Activated CD8-positive, alpha-beta T cell treated with anti-CD3 and anti-CD28 coated beads for 36 hours (primary cell): ENCODE measurements at regions not wholly inside any gene's neighbourhood (a gene's known extent, or its start where the extent isn't known, plus 50 kb on each side); places are given as distances from the start of the nearest gene placed in this dataset.

ENCODE experiments used
- ATAC-seq: fragments of 200-7000 bp; cut with Tn5 transposase; one replicate; pipeline ENCODE4 v1.10.0; 2021; ENCODE audit warnings: mild to moderate bottlenecking, moderate library complexity
- CTCF ChIA-PET: fragments of 350-600 bp; sonication (Branson Sonifier 250); formaldehyde crosslinking; loops from one replicate; lab custom pipeline; 2021; ENCODE audit warnings: antibody characterized with exemption; lab: Charles Lee
- POLR2A ChIA-PET: fragments of 350-600 bp; sonication (Branson Sonifier 250); formaldehyde crosslinking; loops from one replicate; lab custom pipeline; 2021; ENCODE audit warnings: antibody characterized with exemption; lab: Charles Lee
- DNase-seq: peaks from one replicate; pipeline ENCODE4 v3.0.0-alpha.2; 2020
- H3K27ac Mint-ChIP-seq: one replicate; pipeline ENCODE4 v1.8.0; 2021; ENCODE audit warnings: mild to moderate bottlenecking, mixed read lengths
- H3K27me3 Mint-ChIP-seq: one replicate; pipeline ENCODE4 v1.8.0; 2021; ENCODE audit warnings: mixed read lengths
- H3K36me3 Mint-ChIP-seq: one replicate; pipeline ENCODE4 v1.8.0; 2021; ENCODE audit warnings: low read depth, mixed read lengths
- H3K4me1 Mint-ChIP-seq: one replicate; pipeline ENCODE4 v1.8.0; 2021; ENCODE audit warnings: low read depth, mixed read lengths
- H3K4me3 Mint-ChIP-seq: one replicate; pipeline ENCODE4 v1.8.0; 2021; ENCODE audit warnings: mild to moderate bottlenecking, moderate library complexity, mixed read lengths
- H3K9me3 Mint-ChIP-seq: one replicate; pipeline ENCODE4 v1.8.0; 2021; ENCODE audit warnings: mixed read lengths
- CTCF ChIP-seq: fragments of 200-600 bp; IDR thresholded peaks from one replicate; pipeline ENCODE4 v1.8.0; 2022; ENCODE audit warnings: antibody characterized with exemption, mild to moderate bottlenecking
- intact Hi-C: fragments of 100-400 bp; cut with micrococcal nuclease; formaldehyde crosslinking; loops from one replicate; pipeline ENCODE4 v1.10.0; 2022

GRCh38 chr21:38699048-38699447, 106.7 kb upstream of the ETS2 start:
- Mint-ChIP-seq H3K9me3 (no peaks in the 10 kb centered on the region), H3K27ac (no peak overlapping the region), H3K27me3 (peaks cover 5% of the 10 kb centered on the region), H3K4me1 (no peaks in the 10 kb centered on the region), H3K36me3 (no peaks in the 10 kb centered on the region), H3K4me3 (no peak overlapping the region)
- ChIA-PET POLR2A (no interaction called here), CTCF (interaction anchor here (1.1 to 1.5 kb wide), 2 partner anchors 13 to 21 kb away, joined by 3 to 5 read pairs; no protein-coding TSS in a partner anchor)
- intact Hi-C loops = no loop called here
- TF ChIP-seq CTCF = no peak
- no peak for ATAC-seq
- peak; percentile 12 for DNase-seq

- ChIA-PET POLR2A (no interaction called here), CTCF (no interaction called here)
- ATAC-seq (no peak), DNase-seq (no peak)
- Mint-ChIP-seq H3K36me3 (no peaks in the 10 kb centered on the region), H3K4me1 (no peaks in the 10 kb centered on the region), H3K4me3 (no peak overlapping the region), H3K27me3 (peaks cover 11% of the 10 kb centered on the region), H3K9me3 (no peaks in the 10 kb centered on the region), H3K27ac (no peak overlapping the region)
- intact Hi-C loops = no loop called here
- TF ChIP-seq CTCF = no peak
These were observed 103.5 kb upstream of the ETS2 start for GRCh38 chr21:38702196-38702595.

GRCh38 chr21:38709876-38710275, 95.9 kb upstream of the ETS2 start:
- Mint-ChIP-seq H3K27me3 (peaks cover 3% of the 10 kb centered on the region), H3K36me3 (no peaks in the 10 kb centered on the region), H3K27ac (no peak overlapping the region), H3K9me3 (no peaks in the 10 kb centered on the region), H3K4me1 (no peaks in the 10 kb centered on the region), H3K4me3 (no peak overlapping the region)
- DNase-seq (no peak), ATAC-seq (no peak)
- ChIA-PET CTCF (no interaction called here), POLR2A (no interaction called here)
- no peak for TF ChIP-seq CTCF
- intact Hi-C loops = no loop called here

- DNase-seq = peak; percentile 18
- CTCF ChIA-PET = interaction anchor here (0.8 to 1.2 kb wide), 4 partner anchors 9 to 172 kb away, joined by 3 read pairs; no protein-coding TSS in a partner anchor
- H3K4me3 Mint-ChIP-seq = no peak overlapping the region
- POLR2A ChIA-PET = interaction anchor here (0.6 kb wide), 1 partner anchor 367 kb away, joined by 3 read pairs; no protein-coding TSS in a partner anchor
- no peaks in the 10 kb centered on the region for H3K4me1 Mint-ChIP-seq
- no peaks in the 10 kb centered on the region for H3K36me3 Mint-ChIP-seq
- intact Hi-C loops = no loop called here
- H3K27ac Mint-ChIP-seq = no peak overlapping the region
- H3K27me3 Mint-ChIP-seq = peaks cover under 1% of the 10 kb centered on the region
- no peak for ATAC-seq
- no peaks in the 10 kb centered on the region for H3K9me3 Mint-ChIP-seq
- TF ChIP-seq CTCF = no peak
These were observed 93.7 kb upstream of the ETS2 start for GRCh38 chr21:38712071-38712470.

GRCh38 chr21:38712664-38713063, 93.1 kb upstream of the ETS2 start:
- ChIA-PET POLR2A (no interaction called here), CTCF (interaction anchor here (1.0 kb wide), 1 partner anchor 14 kb away, joined by 3 read pairs; no protein-coding TSS in a partner anchor)
- no peak for TF ChIP-seq CTCF
- intact Hi-C loops = no loop called here
- ATAC-seq = no peak
- Mint-ChIP-seq H3K4me3 (no peak overlapping the region), H3K27me3 (no peaks in the 10 kb centered on the region), H3K27ac (no peak overlapping the region), H3K4me1 (no peaks in the 10 kb centered on the region), H3K9me3 (no peaks in the 10 kb centered on the region), H3K36me3 (no peaks in the 10 kb centered on the region)
- no peak for DNase-seq
